Naive thymus-derived CD4-positive, alpha-beta T cell (primary cell): ENCODE measurements at regions not wholly inside any gene's neighbourhood (a gene's known extent, or its start where the extent isn't known, plus 50 kb on each side); places are given as distances from the start of the nearest gene placed in this dataset.
"Not testable (repeated sequence)": the region's sequence is repeated elsewhere in the genome, so short reads cannot be mapped to it uniquely, and the experiment has no call there.

ENCODE experiments used
- ATAC-seq: fragments of 150-1000 bp; cut with Tn5 transposase; 2 replicates; pipeline ENCODE4 v1.10.0; 2021; ENCODE audit warnings: mild to moderate bottlenecking, moderate library complexity
- CTCF ChIA-PET: fragments of 350-600 bp; sonication (Branson Sonifier 250); formaldehyde crosslinking; loops from one replicate; lab custom pipeline; 2021; ENCODE audit warnings: antibody characterized with exemption; lab: Charles Lee
- POLR2A ChIA-PET: fragments of 350-600 bp; sonication (Branson Sonifier 250); formaldehyde crosslinking; loops from one replicate; lab custom pipeline; 2021; ENCODE audit warnings: antibody characterized with exemption, inconsistent platforms; lab: Charles Lee
- DNase-seq, 9 donors: peaks; one replicate each; pipeline versions ENCODE4 v3.0.0 to v3.0.0-alpha.2; 2020 to 2022; ENCODE audit warnings: mixed read lengths in 1 of 9
- H3K27ac ChIP-seq: one replicate; pipeline ENCODE4 v1.7.0; 2013; ENCODE audit warnings: mild to moderate bottlenecking, low read depth, low read length, moderate library complexity
- H3K27me3 ChIP-seq, 2 donors: one replicate each; pipeline ENCODE4 v1.7.0; 2013; ENCODE audit warnings: low read length in 2 of 2, mild to moderate bottlenecking in 2 of 2, moderate library complexity in 2 of 2; ENCODE audit not compliant: control insufficient read depth in 2 of 2, insufficient read depth in 2 of 2
- H3K36me3 ChIP-seq, 3 experiments: 1 replicate in 2 of 3; 2 replicates in 1 of 3; pipeline ENCODE4 v1.7.0; 2013; ENCODE audit warnings: low read length in 3 of 3, mild to moderate bottlenecking in 3 of 3, moderate library complexity in 1 of 3; ENCODE audit not compliant: insufficient read depth in 3 of 3, control insufficient read depth in 2 of 3
- H3K4me1 ChIP-seq, 2 donors: one replicate each; pipeline ENCODE4 v1.7.0; 2013; ENCODE audit warnings: low read length in 2 of 2, mild to moderate bottlenecking in 2 of 2, moderate library complexity in 1 of 2; ENCODE audit not compliant: control insufficient read depth in 2 of 2, insufficient read depth in 2 of 2
- H3K4me3 ChIP-seq: 2 replicates; pipeline ENCODE4 v1.7.0; 2013; ENCODE audit warnings: mild to moderate bottlenecking, low read length
- H3K9me3 ChIP-seq, 3 experiments: 1 replicate in 2 of 3; 2 replicates in 1 of 3; pipeline ENCODE4 v1.7.0; 2013; ENCODE audit warnings: low read length in 3 of 3; ENCODE audit not compliant: control insufficient read depth in 2 of 3
- H3K27ac Mint-ChIP-seq, 9 donors: one replicate each; pipeline ENCODE4 v1.8.0; 2020 to 2022; ENCODE audit warnings: mixed read lengths in 9 of 9, mild to moderate bottlenecking in 8 of 9, moderate library complexity in 5 of 9, inconsistent platforms in 2 of 9
- H3K27me3 Mint-ChIP-seq, 5 donors: one replicate each; pipeline ENCODE4 v1.8.0; 2021 to 2022; ENCODE audit warnings: mixed read lengths in 5 of 5, mild to moderate bottlenecking in 1 of 5
- H3K36me3 Mint-ChIP-seq, 5 donors: one replicate each; pipeline ENCODE4 v1.8.0; 2020 to 2022; ENCODE audit warnings: mixed read lengths in 5 of 5, mild to moderate bottlenecking in 3 of 5, inconsistent platforms in 1 of 5
- H3K4me1 Mint-ChIP-seq, 7 donors: one replicate each; pipeline ENCODE4 v1.8.0; 2020 to 2022; ENCODE audit warnings: mixed read lengths in 7 of 7, mild to moderate bottlenecking in 3 of 7, inconsistent platforms in 1 of 7
- H3K4me3 Mint-ChIP-seq, 10 donors: one replicate each; pipeline ENCODE4 v1.8.0; 2020 to 2022; ENCODE audit warnings: mild to moderate bottlenecking in 10 of 10, mixed read lengths in 10 of 10, moderate library complexity in 6 of 10, inconsistent platforms in 2 of 10
- H3K9me3 Mint-ChIP-seq, 11 donors: one replicate each; pipeline ENCODE4 v1.8.0; 2020 to 2022; ENCODE audit warnings: mixed read lengths in 11 of 11, mild to moderate bottlenecking in 4 of 11, inconsistent platforms in 1 of 11, moderate library complexity in 1 of 11
- intact Hi-C, 2 donors: fragments of 100-400 bp; cut with micrococcal nuclease; formaldehyde crosslinking; loops; one replicate each; pipeline ENCODE4 v1.15.1; 2023

- H3K36me3 Mint-ChIP-seq = peaks cover 0 to 22% (median 0%) of the 10 kb centered on the region in 5 donors
- no peak overlapping the region for H3K27ac ChIP-seq
- peaks cover 0 to 17% (median 11%) of the 10 kb centered on the region in 5 donors for H3K27me3 Mint-ChIP-seq
- no peaks in the 10 kb centered on the region for H3K4me1 ChIP-seq
- POLR2A ChIA-PET = no interaction called here
- H3K27me3 ChIP-seq = no peaks in the 10 kb centered on the region
- peaks cover 0 to 3% (median 0%) of the 10 kb centered on the region in 11 donors for H3K9me3 Mint-ChIP-seq
- peaks cover 0 to 74% (median 0%) of the 10 kb centered on the region in 7 donors for H3K4me1 Mint-ChIP-seq
- peak overlapping the region in 1 of 10 donors; percentile 31 for H3K4me3 Mint-ChIP-seq
- no peaks in the 10 kb centered on the region for H3K36me3 ChIP-seq
- intact Hi-C loops = no loop called here
- H3K9me3 ChIP-seq = no peaks in the 10 kb centered on the region
- H3K27ac Mint-ChIP-seq = no peak overlapping the region
- CTCF ChIA-PET = no interaction called here
- DNase-seq (no peak), ATAC-seq (no peak)
- no peak overlapping the region for H3K4me3 ChIP-seq
These were observed 139.8 kb upstream of the THUMPD2 start for GRCh38 chr2:39918886-39919285.

GRCh38 chr2:39917371-39917770, 138.3 kb upstream of the THUMPD2 start:
- H3K27ac Mint-ChIP-seq, H3K9me3 Mint-ChIP-seq, DNase-seq, H3K27me3 ChIP-seq, CTCF ChIA-PET, H3K4me3 Mint-ChIP-seq, H3K4me1 ChIP-seq, ATAC-seq, H3K4me3 ChIP-seq, H3K36me3 ChIP-seq, intact Hi-C loops, H3K27ac ChIP-seq, POLR2A ChIA-PET, H3K9me3 ChIP-seq: not testable (repeated sequence)
- H3K27me3 Mint-ChIP-seq = peaks cover 0 to 18% (median 7%) of the 10 kb centered on the region in 5 donors
- H3K4me1 Mint-ChIP-seq = peaks cover 0 to 63% (median 0%) of the 10 kb centered on the region in 7 donors
- peaks cover 0 to 13% (median 0%) of the 10 kb centered on the region in 5 donors for H3K36me3 Mint-ChIP-seq

DNA sequence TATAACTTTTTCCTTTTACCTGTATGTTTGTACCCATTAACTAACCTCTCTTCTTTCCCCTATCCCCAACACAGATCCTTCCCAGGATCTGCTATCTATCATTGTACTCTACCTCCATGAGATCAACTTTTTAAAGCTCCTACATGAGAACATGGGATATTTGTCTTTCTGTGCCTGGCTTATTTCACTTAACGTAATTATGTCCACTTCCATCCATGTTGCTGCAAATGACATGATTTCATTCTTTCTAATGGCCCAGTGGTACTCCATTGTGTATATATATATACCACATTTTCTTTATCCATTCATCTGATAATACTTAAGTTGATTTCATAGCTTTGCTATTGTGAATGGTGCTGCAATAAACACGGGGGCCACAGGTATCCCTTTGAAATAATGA, 135.9 kb upstream of the THUMPD2 start:
- intact Hi-C loops = no loop called here
- no peak overlapping the region for H3K4me3 ChIP-seq
- ChIA-PET POLR2A (no interaction called here), CTCF (no interaction called here)
- Mint-ChIP-seq H3K27me3 (peaks cover 0 to 16% (median 11%) of the 10 kb centered on the region in 5 donors), H3K9me3 (peaks cover 0 to 3% (median 0%) of the 10 kb centered on the region in 11 donors), H3K27ac (no peak overlapping the region), H3K4me3 (no peak overlapping the region), H3K4me1 (peaks cover 0 to 39% (median 0%) of the 10 kb centered on the region in 7 donors), H3K36me3 (peaks cover 0 to 9% (median 0%) of the 10 kb centered on the region in 5 donors)
- H3K27me3 ChIP-seq = no peaks in the 10 kb centered on the region
- no peaks in the 10 kb centered on the region for H3K9me3 ChIP-seq
- H3K27ac ChIP-seq = no peak overlapping the region
- H3K4me1 ChIP-seq = no peaks in the 10 kb centered on the region
- DNase-seq = no peak
- no peak for ATAC-seq
- no peaks in the 10 kb centered on the region for H3K36me3 ChIP-seq

GRCh38 chr2:39913648-39914461, 134.8 kb upstream of the THUMPD2 start:
- Histone ChIP-seq H3K27me3 (no peaks in the 10 kb centered on the region), H3K27ac (no peak overlapping the region), H3K4me3 (no peak overlapping the region), H3K36me3 (no peaks in the 10 kb centered on the region), H3K4me1 (no peaks in the 10 kb centered on the region), H3K9me3 (no peaks in the 10 kb centered on the region)
- ChIA-PET CTCF (interaction anchor here (1.0 kb wide), 2 partner anchors 13 to 1868 kb away, joined by 3 read pairs; no protein-coding TSS in a partner anchor), POLR2A (no interaction called here)
- Mint-ChIP-seq H3K27me3 (peaks cover 0 to 26% (median 10%) of the 10 kb centered on the region in 5 donors), H3K4me3 (no peak overlapping the region), H3K36me3 (peaks cover 0 to 5% (median 0%) of the 10 kb centered on the region in 5 donors), H3K9me3 (peaks cover 0 to 3% (median 0%) of the 10 kb centered on the region in 11 donors), H3K4me1 (peaks cover 0 to 28% (median 0%) of the 10 kb centered on the region in 7 donors), H3K27ac (no peak overlapping the region)
- ATAC-seq (peak; percentile 61), DNase-seq (peak in 5 of 9 donors; percentile 5 to 36 (median 17))
- intact Hi-C loops = loop anchor here in 1 of 2 donors (1.0 to 2.0 kb wide), 5 partner anchors 537 to 1868 kb away; no protein-coding TSS in a partner anchor

GRCh38 chr2:39902103-39902502, 123.0 kb upstream of the THUMPD2 start:
- CTCF ChIA-PET = no interaction called here
- DNase-seq = no peak
- Mint-ChIP-seq H3K27me3 (peaks cover 4 to 17% (median 11%) of the 10 kb centered on the region in 5 donors), H3K27ac (no peak overlapping the region), H3K4me1 (no peaks in the 10 kb centered on the region), H3K9me3 (peaks cover 0 to 3% (median 0%) of the 10 kb centered on the region in 11 donors), H3K36me3 (no peaks in the 10 kb centered on the region), H3K4me3 (no peak overlapping the region)
- no peaks in the 10 kb centered on the region for H3K9me3 ChIP-seq
- no peaks in the 10 kb centered on the region for H3K36me3 ChIP-seq
- no peaks in the 10 kb centered on the region for H3K4me1 ChIP-seq
- H3K27me3 ChIP-seq = no peaks in the 10 kb centered on the region
- ATAC-seq = no peak
- H3K4me3 ChIP-seq = no peak overlapping the region
- H3K27ac ChIP-seq = no peak overlapping the region
- POLR2A ChIA-PET = no interaction called here
- intact Hi-C loops = no loop called here

DNA sequence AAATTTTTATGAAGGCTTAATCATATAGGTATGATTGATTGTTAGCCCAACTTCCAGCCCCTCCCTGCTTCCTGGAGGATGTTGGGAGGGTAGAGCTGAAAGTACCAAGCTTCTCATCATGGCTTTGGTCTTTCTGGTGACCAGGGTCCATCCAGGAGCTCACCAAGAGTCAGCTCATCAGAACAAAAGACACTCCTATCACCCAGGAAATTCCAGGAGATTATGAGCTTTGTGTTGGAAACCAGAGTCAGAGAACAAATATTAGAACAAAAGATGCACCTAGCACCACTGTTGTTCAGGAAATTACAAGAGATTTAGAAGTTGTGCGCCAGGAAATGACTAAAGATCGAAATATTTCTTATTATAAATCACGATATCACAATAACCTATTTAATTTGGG, 119.9 kb upstream of the THUMPD2 start:
- ChIA-PET CTCF (no interaction called here), POLR2A (no interaction called here)
- Mint-ChIP-seq H3K4me3 (no peak overlapping the region), H3K4me1 (no peaks in the 10 kb centered on the region), H3K9me3 (peaks cover 0 to 5% (median 0%) of the 10 kb centered on the region in 11 donors), H3K27me3 (peaks cover 0 to 21% (median 16%) of the 10 kb centered on the region in 5 donors), H3K36me3 (no peaks in the 10 kb centered on the region), H3K27ac (no peak overlapping the region)
- no peaks in the 10 kb centered on the region for H3K27me3 ChIP-seq
- no peak overlapping the region for H3K27ac ChIP-seq
- H3K4me3 ChIP-seq = no peak overlapping the region
- no peaks in the 10 kb centered on the region for H3K4me1 ChIP-seq
- intact Hi-C loops = no loop called here
- no peaks in the 10 kb centered on the region for H3K9me3 ChIP-seq
- no peak for DNase-seq
- no peak for ATAC-seq
- no peaks in the 10 kb centered on the region for H3K36me3 ChIP-seq
